ENCODE measurements at regions not wholly inside any gene's neighbourhood (a gene's known extent, or its start where the extent isn't known, plus 50 kb on each side); places are given as distances from the start of the nearest gene placed in this dataset.

DNA sequence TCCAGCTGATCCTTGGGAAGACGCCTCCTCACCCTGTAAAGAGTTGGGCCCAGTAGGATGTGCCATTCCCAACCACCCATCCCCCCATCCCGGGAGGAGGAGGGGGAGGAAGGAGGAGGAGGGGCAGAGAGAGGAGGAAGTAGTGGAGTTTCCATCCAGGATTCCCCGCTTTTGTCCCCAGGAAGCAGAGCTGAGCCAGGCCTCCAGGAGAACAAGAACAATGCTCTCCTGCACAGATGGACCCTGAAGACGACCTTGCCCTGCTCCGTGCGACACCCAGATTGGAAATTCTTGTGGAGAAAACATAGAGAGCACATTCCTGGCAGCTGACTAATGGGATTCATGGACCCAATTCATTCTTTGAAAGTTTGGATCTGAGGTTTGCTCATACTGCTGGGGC is 132.3 kb upstream of the CRY1 start:
- no peak overlapping the region for H3K4me3 ChIP-seq (ENCODE audit: low read length)
- H3K9ac ChIP-seq (ENCODE audit: low read depth, low read length): peak overlapping the region; percentile 16; the same call in 1 of the 2 replicates
- H3K36me3 ChIP-seq (ENCODE audit: insufficient read depth, low read depth, low read length): no peaks in the 10 kb centered on the region
- no peaks in the 10 kb centered on the region for H3K27me3 ChIP-seq (ENCODE audit: insufficient read depth, low read length)
- H3K9me3 ChIP-seq (ENCODE audit: insufficient read depth, low read depth, low read length): no peaks in the 10 kb centered on the region
- peaks cover 6% of the 10 kb centered on the region; the same call in 1 of the 2 replicates for H3K4me1 ChIP-seq (ENCODE audit: insufficient read depth, low read length)
- H3K27ac ChIP-seq (ENCODE audit: low read length): no peak overlapping the region

DNA sequence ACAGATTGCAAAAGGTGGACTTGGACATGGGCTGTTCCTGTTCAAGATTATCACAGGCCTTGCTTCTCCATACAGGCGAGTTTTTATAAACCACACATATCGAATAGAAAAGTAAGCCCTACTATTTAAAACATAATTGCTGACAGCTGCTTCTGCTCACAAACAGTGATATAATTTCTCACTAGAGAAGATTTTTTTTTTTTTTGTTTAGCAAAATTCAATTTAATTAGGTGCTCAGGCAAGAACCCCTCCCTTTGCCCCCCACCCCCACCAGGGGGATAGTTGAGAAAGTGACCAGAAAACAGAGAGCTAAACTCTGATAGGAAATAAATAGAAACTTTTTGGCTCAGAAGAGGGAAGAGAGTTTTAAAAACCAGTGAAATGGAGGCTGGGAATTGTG is 132.8 kb upstream of the CRY1 start:
- Histone ChIP-seq H3K27ac (ENCODE audit: low read length) (no peak overlapping the region), H3K36me3 (ENCODE audit: insufficient read depth, low read depth, low read length) (no peaks in the 10 kb centered on the region), H3K9ac (ENCODE audit: low read depth, low read length) (peak overlapping the region; percentile 16; the same call in 1 of the 2 replicates), H3K9me3 (ENCODE audit: insufficient read depth, low read depth, low read length) (no peaks in the 10 kb centered on the region), H3K4me3 (ENCODE audit: low read length) (no peak overlapping the region), H3K27me3 (ENCODE audit: insufficient read depth, low read length) (no peaks in the 10 kb centered on the region), H3K4me1 (ENCODE audit: insufficient read depth, low read length) (peaks cover 6% of the 10 kb centered on the region; the same call in 1 of the 2 replicates)

DNA sequence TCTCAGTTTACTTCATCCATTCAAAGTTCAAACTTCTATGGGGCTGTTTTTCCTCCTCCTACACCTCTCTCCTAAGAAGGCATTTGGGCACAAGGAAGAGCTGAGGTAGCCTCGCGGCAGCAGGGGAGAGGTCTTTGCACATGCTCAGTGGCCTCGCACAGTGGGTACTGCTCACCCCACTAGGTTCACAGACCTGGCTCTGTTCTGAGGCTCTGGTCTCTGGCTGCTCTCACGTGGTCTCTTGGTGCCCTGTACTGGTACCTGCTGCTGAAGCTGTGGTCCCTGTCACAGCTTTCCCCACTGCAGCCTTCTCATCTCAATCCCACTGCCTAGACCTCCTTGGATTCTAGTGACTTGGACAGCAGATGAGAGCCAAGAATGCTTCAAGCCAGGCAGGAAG is 134.7 kb upstream of the CRY1 start:
- Histone ChIP-seq H3K27me3 (ENCODE audit: insufficient read depth, low read length) (no peaks in the 10 kb centered on the region), H3K9me3 (ENCODE audit: insufficient read depth, low read depth, low read length) (no peaks in the 10 kb centered on the region), H3K4me1 (ENCODE audit: insufficient read depth, low read length) (peaks cover 6% of the 10 kb centered on the region; the same call in 1 of the 2 replicates), H3K9ac (ENCODE audit: low read depth, low read length) (no peak overlapping the region), H3K27ac (ENCODE audit: low read length) (no peak overlapping the region), H3K4me3 (ENCODE audit: low read length) (no peak overlapping the region), H3K36me3 (ENCODE audit: insufficient read depth, low read depth, low read length) (no peaks in the 10 kb centered on the region)

DNA sequence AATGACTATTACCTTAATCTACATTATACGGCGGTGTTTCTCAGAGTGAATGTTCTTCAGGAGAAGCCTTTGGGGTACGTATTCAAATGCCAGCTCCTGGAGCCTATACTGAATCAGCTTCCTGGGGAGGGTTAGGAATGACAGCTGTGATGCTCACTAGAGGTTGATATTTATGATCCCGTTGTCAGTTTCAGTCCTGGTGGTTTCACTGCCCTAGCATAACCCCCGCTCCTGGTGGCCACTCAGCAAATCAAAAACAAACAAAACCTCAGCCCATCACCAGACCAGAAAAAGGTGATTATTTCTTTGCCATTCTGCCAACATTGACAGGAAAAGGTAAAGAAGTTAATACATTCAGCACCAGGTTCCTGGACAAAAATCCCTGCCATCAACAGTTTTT is 136.5 kb upstream of the CRY1 start:
- no peaks in the 10 kb centered on the region for H3K9me3 ChIP-seq (ENCODE audit: insufficient read depth, low read depth, low read length)
- no peak overlapping the region for H3K4me3 ChIP-seq (ENCODE audit: low read length)
- H3K4me1 ChIP-seq (ENCODE audit: insufficient read depth, low read length): peaks cover 6% of the 10 kb centered on the region; the same call in 1 of the 2 replicates
- no peak overlapping the region for H3K27ac ChIP-seq (ENCODE audit: low read length)
- no peak overlapping the region for H3K9ac ChIP-seq (ENCODE audit: low read depth, low read length)
- H3K27me3 ChIP-seq (ENCODE audit: insufficient read depth, low read length): no peaks in the 10 kb centered on the region
- H3K36me3 ChIP-seq (ENCODE audit: insufficient read depth, low read depth, low read length): no peaks in the 10 kb centered on the region

DNA sequence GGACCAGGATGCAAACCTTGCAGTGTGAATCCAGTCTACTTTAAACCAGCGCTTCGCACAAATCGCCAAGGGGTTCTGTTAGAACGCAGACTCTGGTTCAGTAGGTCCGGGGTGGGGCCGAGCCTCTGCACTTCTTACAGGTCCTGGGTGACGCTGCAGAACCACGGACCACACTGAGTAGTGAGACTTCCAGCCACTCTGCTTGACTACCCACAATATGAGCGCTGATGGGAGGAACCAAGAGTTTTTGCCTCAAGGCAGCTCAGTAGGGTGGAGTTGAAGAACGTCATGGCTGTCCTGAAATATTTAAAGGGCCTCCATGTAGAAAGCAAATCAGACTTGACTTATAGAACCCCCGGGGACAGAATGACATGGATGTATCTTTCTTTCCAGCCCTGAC is 138.0 kb upstream of the CRY1 start:
- Histone ChIP-seq H3K27ac (ENCODE audit: low read length) (no peak overlapping the region), H3K27me3 (ENCODE audit: insufficient read depth, low read length) (no peaks in the 10 kb centered on the region), H3K9me3 (ENCODE audit: insufficient read depth, low read depth, low read length) (no peaks in the 10 kb centered on the region), H3K4me3 (ENCODE audit: low read length) (no peak overlapping the region), H3K36me3 (ENCODE audit: insufficient read depth, low read depth, low read length) (no peaks in the 10 kb centered on the region), H3K4me1 (ENCODE audit: insufficient read depth, low read length) (no peaks in the 10 kb centered on the region), H3K9ac (ENCODE audit: low read depth, low read length) (no peak overlapping the region)

DNA sequence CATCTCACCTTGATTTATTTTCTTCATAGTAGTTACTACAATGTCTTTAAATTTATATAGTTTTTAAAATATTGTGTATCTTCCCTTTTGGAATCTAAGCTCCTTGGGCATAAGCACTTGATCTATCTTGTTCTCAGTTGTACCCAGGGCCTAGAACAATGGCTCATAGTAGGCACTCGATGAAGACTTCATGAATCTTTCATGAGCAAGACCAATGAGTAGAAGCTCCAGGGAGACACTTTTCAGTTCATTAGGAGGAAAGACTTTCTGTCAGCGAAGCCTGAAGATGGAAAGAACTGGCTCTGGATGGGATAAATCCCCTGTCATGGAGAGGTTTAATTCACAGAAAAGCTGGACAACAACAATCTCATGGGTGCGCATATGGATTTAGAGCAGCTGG is 140.2 kb upstream of the CRY1 start:
- Histone ChIP-seq H3K36me3 (ENCODE audit: insufficient read depth, low read depth, low read length) (no peaks in the 10 kb centered on the region), H3K9ac (ENCODE audit: low read depth, low read length) (no peak overlapping the region), H3K4me1 (ENCODE audit: insufficient read depth, low read length) (peaks cover 8% of the 10 kb centered on the region; the same call in 1 of the 2 replicates), H3K4me3 (ENCODE audit: low read length) (no peak overlapping the region), H3K27me3 (ENCODE audit: insufficient read depth, low read length) (no peaks in the 10 kb centered on the region), H3K27ac (ENCODE audit: low read length) (no peak overlapping the region), H3K9me3 (ENCODE audit: insufficient read depth, low read depth, low read length) (no peaks in the 10 kb centered on the region)

DNA sequence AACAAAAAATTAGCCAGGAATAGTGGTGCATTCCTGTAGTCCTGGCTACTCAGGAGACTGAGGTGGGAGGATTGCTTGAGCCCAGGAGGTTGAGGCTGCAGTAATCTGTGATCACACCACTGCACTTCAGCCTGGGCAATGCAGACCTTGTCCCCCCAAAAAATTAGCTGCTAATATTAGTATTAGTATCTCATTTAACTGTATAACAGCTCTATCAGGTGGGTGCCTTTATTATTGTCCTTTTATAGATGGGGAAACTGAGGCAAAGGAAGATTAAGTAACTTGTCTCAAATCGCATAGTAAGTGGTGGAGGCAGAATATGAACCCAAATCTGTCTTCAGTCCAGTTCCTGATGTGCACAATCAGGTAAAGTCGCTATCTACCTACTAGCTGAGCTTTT is 142.3 kb upstream of the CRY1 start:
- Histone ChIP-seq H3K27ac (ENCODE audit: low read length) (no peak overlapping the region), H3K4me3 (ENCODE audit: low read length) (no peak overlapping the region)

DNA sequence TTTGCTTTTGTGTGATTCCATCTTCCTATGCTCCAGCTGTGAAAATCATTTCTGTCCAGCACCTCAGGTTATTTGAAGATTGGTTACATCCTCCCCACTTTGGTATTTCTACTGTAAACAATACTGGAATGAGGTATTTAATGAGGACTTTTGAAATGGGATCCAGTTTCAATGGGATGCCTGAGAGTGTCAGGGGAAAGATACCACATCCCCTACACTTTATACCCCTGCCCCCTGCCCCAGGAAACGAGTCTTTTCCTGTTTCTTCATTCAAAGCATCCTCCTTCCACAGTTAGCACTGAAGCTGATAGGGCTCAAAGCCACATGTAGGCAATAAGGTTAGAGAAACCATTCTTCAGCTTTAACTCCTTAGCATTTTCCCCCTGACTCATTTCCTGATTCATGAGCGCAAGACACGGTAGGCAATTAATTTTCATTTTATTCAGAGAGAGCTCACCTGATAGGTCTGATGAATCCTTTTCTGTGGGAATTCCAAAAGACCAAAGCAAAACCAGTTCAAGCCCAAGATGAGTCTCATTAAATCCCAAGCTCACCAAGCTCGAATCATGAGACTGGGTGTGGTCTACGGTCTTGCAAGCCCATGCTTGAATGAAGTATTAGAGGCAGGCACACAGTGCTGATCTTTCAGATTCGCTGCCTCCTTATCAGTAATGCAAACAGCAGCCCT is 143.6 kb upstream of the CRY1 start:
- Histone ChIP-seq H3K4me3 (ENCODE audit: low read length) (no peak overlapping the region), H3K4me1 (ENCODE audit: insufficient read depth, low read length) (peaks cover 8% of the 10 kb centered on the region; the same call in 1 of the 2 replicates), H3K9me3 (ENCODE audit: insufficient read depth, low read depth, low read length) (no peaks in the 10 kb centered on the region), H3K27me3 (ENCODE audit: insufficient read depth, low read length) (no peaks in the 10 kb centered on the region), H3K27ac (ENCODE audit: low read length) (no peak overlapping the region), H3K9ac (ENCODE audit: low read depth, low read length) (no peak overlapping the region), H3K36me3 (ENCODE audit: insufficient read depth, low read depth, low read length) (no peaks in the 10 kb centered on the region)

More for the DNA sequence above, 142.3 kb upstream of the CRY1 start:
- H3K27me3 ChIP-seq (ENCODE audit: insufficient read depth, low read length): no peaks in the 10 kb centered on the region
- no peak overlapping the region for H3K9ac ChIP-seq (ENCODE audit: low read depth, low read length)
- no peaks in the 10 kb centered on the region for H3K36me3 ChIP-seq (ENCODE audit: insufficient read depth, low read depth, low read length)
- no peaks in the 10 kb centered on the region for H3K9me3 ChIP-seq (ENCODE audit: insufficient read depth, low read depth, low read length)
- peaks cover 8% of the 10 kb centered on the region; the same call in 1 of the 2 replicates for H3K4me1 ChIP-seq (ENCODE audit: insufficient read depth, low read length)

DNA sequence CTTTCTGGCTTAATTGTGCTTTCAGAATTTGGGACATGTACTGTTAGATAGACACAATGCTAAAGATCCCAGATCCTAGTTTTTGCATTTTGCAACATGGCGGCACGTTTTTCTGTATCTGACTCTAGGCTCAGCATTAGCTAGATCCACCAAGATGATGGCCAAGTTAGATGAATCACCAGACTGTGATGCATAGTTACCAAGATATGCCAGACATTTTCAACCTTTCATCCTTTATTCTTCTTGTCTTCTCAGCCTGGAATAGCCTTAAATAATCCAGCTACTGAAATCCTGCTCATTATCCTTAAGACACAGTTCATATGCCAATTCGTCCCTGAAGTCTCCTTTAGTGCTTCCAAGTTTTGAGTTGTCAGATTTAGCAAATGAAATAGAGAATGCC is 144.9 kb upstream of the CRY1 start:
- Histone ChIP-seq H3K9me3 (ENCODE audit: insufficient read depth, low read depth, low read length) (no peaks in the 10 kb centered on the region), H3K27me3 (ENCODE audit: insufficient read depth, low read length) (no peaks in the 10 kb centered on the region), H3K36me3 (ENCODE audit: insufficient read depth, low read depth, low read length) (no peaks in the 10 kb centered on the region), H3K4me3 (ENCODE audit: low read length) (no peak overlapping the region), H3K9ac (ENCODE audit: low read depth, low read length) (no peak overlapping the region), H3K4me1 (ENCODE audit: insufficient read depth, low read length) (peaks cover 8% of the 10 kb centered on the region; the same call in 1 of the 2 replicates), H3K27ac (ENCODE audit: low read length) (no peak overlapping the region)

DNA sequence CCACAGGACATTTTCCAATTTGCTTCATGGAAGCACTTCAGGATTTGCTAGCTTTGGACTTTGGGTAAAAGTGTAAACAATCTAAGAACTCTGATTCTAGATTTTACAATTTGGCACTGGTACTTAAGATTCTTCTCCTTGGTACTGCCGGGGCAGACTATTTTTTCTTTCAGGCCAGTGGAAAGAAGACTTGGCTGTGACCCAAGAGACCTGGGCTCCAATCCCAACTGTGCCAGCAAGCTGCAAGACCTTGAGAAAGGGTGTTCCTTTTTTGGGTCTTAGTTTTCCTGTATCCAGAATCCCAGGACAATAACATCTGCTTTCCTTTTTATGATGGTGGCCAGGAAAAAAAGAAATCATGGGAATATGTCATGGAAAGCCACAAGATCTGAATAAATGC is 148.1 kb upstream of the CRY1 start:
- H3K27ac ChIP-seq (ENCODE audit: low read length): no peak overlapping the region
- H3K4me1 ChIP-seq (ENCODE audit: insufficient read depth, low read length): peaks cover 8% of the 10 kb centered on the region; the same call in 1 of the 2 replicates
- no peaks in the 10 kb centered on the region for H3K36me3 ChIP-seq (ENCODE audit: insufficient read depth, low read depth, low read length)
- no peak overlapping the region for H3K9ac ChIP-seq (ENCODE audit: low read depth, low read length)
- no peak overlapping the region for H3K4me3 ChIP-seq (ENCODE audit: low read length)
- H3K9me3 ChIP-seq (ENCODE audit: insufficient read depth, low read depth, low read length): no peaks in the 10 kb centered on the region
- H3K27me3 ChIP-seq (ENCODE audit: insufficient read depth, low read length): no peaks in the 10 kb centered on the region

DNA sequence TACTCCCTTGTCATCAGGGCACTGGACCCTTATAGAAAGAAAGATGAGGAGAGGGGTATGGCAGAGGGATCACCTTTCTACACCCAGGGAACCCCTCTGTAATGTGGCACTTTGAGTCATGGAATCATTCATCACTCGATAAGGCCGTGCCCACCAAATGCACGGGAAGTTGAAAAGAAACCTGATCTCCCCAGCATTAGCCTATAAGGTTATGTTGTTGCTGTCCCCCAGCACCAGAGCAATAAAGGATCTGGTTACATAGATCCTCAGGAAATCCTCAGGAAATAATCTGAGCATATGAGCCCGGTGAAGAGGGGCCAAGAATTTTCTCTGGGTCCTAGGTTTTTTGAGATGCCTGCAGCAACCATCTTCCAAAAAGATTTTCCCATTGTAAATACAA is 148.8 kb upstream of the CRY1 start:
- Histone ChIP-seq H3K9ac (ENCODE audit: low read depth, low read length) (no peak overlapping the region), H3K9me3 (ENCODE audit: insufficient read depth, low read depth, low read length) (no peaks in the 10 kb centered on the region), H3K4me1 (ENCODE audit: insufficient read depth, low read length) (0 out of 2 replicates have a peak, but pooled peaks cover 1% of the 10 kb centered on the region), H3K4me3 (ENCODE audit: low read length) (no peak overlapping the region), H3K36me3 (ENCODE audit: insufficient read depth, low read depth, low read length) (no peaks in the 10 kb centered on the region), H3K27me3 (ENCODE audit: insufficient read depth, low read length) (no peaks in the 10 kb centered on the region), H3K27ac (ENCODE audit: low read length) (no peak overlapping the region)

DNA sequence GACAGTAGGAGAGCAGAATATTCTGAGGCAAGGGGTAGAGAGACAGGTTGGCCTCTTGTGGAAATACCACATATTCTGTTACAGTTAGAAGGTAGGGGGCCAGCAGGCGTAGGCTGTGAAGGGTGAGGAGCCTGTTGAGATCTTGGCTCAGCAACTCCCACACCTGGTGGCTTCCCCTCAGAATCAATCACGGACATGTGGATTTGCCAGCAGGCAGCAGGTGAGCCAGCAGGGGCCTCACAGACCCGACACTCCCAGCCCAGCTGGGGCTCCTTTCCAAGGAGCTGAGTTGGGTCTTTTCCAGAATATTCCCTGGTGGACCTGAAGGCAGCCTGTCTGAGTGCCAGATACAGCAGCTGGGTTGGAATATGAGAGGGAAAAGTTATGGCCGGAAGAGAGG is 150.0 kb upstream of the CRY1 start:
- Histone ChIP-seq H3K36me3 (ENCODE audit: insufficient read depth, low read depth, low read length) (no peaks in the 10 kb centered on the region), H3K9me3 (ENCODE audit: insufficient read depth, low read depth, low read length) (no peaks in the 10 kb centered on the region), H3K4me3 (ENCODE audit: low read length) (no peak overlapping the region), H3K9ac (ENCODE audit: low read depth, low read length) (no peak overlapping the region), H3K27ac (ENCODE audit: low read length) (no peak overlapping the region), H3K4me1 (ENCODE audit: insufficient read depth, low read length) (no peaks in the 10 kb centered on the region), H3K27me3 (ENCODE audit: insufficient read depth, low read length) (no peaks in the 10 kb centered on the region)
